Chondrocyte (in vitro differentiated cells): ENCODE measurements at regions not wholly inside any gene's neighbourhood (a gene's known extent, or its start where the extent isn't known, plus 50 kb on each side); places are given as distances from the start of the nearest gene placed in this dataset.
A peak's percentile ranks its signal among the peaks of the same experiment; 100 is the strongest.

ENCODE experiments used
- DNase-seq: peaks from one replicate; pipeline ENCODE4 v3.0.0; 2021; ENCODE audit warnings: mixed read lengths, low spot score
- H3K27ac Mint-ChIP-seq: one replicate; pipeline ENCODE4 v1.8.0; 2021; ENCODE audit warnings: mild to moderate bottlenecking, moderate library complexity, mixed read lengths; ENCODE audit not compliant: unreplicated experiment
- H3K27me3 Mint-ChIP-seq: 2 replicates; pipeline ENCODE4 v1.8.0; 2021; ENCODE audit warnings: low read depth, mixed read lengths
- H3K36me3 Mint-ChIP-seq: 2 replicates; pipeline ENCODE4 v1.8.0; 2021; ENCODE audit warnings: low read depth, mixed read lengths
- H3K4me1 Mint-ChIP-seq: 2 replicates; pipeline ENCODE4 v1.8.0; 2021; ENCODE audit warnings: low read depth, mild to moderate bottlenecking, mixed read lengths
- H3K4me3 Mint-ChIP-seq: one replicate; pipeline ENCODE4 v1.8.0; 2021; ENCODE audit warnings: mild to moderate bottlenecking, moderate library complexity, mixed read lengths; ENCODE audit not compliant: unreplicated experiment
- H3K9me3 Mint-ChIP-seq: 2 replicates; pipeline ENCODE4 v1.8.0; 2021; ENCODE audit warnings: low read depth, mixed read lengths
- CTCF ChIP-seq: fragments of 200-600 bp; sonication (generic); IDR thresholded peaks from 2 replicates; pipeline ENCODE4 v1.5.0; 2021; ENCODE audit warnings: antibody characterized with exemption, mild to moderate bottlenecking, moderate library complexity

- Mint-ChIP-seq H3K9me3 (peaks cover 3% of the 10 kb centered on the region), H3K4me1 (peaks cover 14% of the 10 kb centered on the region), H3K36me3 (peaks cover 3% of the 10 kb centered on the region), H3K27me3 (peaks cover 16% of the 10 kb centered on the region), H3K4me3 (peak overlapping the region; percentile 64), H3K27ac (peak overlapping the region; percentile 71)
- no peak for TF ChIP-seq CTCF
- DNase-seq: no peak
Measured at GRCh38 chr16:54373534-54374520, 87.2 kb upstream of the IRX3 start.

DNA sequence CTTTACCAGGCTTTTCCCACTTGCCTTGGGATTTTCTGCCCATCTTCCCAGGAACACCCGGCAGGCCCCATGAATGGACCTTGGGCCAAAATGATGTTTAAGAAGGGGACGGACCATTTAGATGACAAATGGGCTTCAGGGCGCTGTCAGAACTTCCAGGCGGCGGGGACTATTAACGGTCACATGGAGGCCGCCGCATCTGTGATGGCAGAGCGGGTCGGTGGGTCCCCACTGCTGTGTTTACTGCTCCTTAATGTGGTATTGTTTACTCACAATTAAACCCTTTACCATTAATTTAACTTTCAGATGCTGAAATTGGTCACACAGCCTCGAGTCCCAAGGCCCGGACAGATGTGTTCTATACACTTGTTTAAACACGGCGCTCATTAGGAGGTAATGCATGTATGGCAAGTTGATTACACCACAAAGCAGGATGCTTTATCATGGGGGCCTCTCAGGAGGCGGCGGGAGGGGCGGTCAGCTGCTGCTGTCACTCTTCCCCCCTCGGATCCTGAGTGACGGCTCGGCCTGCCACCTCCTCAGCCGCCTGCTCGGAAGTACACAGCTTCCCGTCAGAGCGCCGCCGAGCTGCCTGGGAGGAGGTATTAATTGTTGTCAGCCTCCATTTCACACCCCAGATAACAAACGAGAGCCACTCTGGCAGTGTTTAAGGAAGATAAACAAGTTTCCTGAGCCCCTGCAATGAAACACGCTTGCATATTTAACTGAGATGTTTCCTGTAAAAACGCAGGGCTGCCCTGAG lies 83.9 kb upstream of the IRX3 start:
- no peak overlapping the region for H3K27ac Mint-ChIP-seq
- no peaks in the 10 kb centered on the region for H3K36me3 Mint-ChIP-seq
- H3K9me3 Mint-ChIP-seq: no peaks in the 10 kb centered on the region
- no peak for DNase-seq
- no peak overlapping the region for H3K4me3 Mint-ChIP-seq
- peaks cover 14% of the 10 kb centered on the region for H3K4me1 Mint-ChIP-seq
- peaks cover 10% of the 10 kb centered on the region for H3K27me3 Mint-ChIP-seq
- TF ChIP-seq CTCF: no peak

GRCh38 chr16:54369861-54370260 lies 83.3 kb upstream of the IRX3 start:
- Mint-ChIP-seq H3K9me3 (no peaks in the 10 kb centered on the region), H3K36me3 (no peaks in the 10 kb centered on the region), H3K4me1 (peaks cover 14% of the 10 kb centered on the region), H3K27ac (no peak overlapping the region), H3K4me3 (no peak overlapping the region), H3K27me3 (peaks cover 9% of the 10 kb centered on the region)
- TF ChIP-seq CTCF: no peak
- DNase-seq: no peak

DNA sequence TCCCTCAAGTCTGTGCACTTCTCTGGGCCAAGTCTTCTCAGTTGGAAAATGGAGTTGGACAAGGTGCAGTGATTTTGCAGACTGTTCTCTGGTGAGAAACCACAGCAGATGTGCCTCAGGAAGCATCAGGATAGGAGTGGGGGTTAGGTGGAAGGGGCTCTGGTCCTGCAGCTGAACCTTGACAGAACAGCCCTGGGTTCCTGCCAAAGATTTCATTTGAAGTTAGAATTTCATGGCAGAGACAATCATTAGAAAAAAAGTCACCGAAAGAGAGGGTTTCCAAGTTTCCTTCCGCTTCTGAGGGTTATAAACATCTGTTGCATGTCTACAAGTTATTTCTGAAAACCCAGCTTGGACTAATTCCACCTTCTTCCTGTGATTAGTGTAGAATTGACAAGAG lies 80.4 kb upstream of the IRX3 start:
- Mint-ChIP-seq H3K4me3 (no peak overlapping the region), H3K4me1 (no peaks in the 10 kb centered on the region), H3K27ac (no peak overlapping the region), H3K36me3 (no peaks in the 10 kb centered on the region), H3K27me3 (peaks cover 19% of the 10 kb centered on the region), H3K9me3 (no peaks in the 10 kb centered on the region)
- no peak for DNase-seq
- TF ChIP-seq CTCF: no peak

DNA sequence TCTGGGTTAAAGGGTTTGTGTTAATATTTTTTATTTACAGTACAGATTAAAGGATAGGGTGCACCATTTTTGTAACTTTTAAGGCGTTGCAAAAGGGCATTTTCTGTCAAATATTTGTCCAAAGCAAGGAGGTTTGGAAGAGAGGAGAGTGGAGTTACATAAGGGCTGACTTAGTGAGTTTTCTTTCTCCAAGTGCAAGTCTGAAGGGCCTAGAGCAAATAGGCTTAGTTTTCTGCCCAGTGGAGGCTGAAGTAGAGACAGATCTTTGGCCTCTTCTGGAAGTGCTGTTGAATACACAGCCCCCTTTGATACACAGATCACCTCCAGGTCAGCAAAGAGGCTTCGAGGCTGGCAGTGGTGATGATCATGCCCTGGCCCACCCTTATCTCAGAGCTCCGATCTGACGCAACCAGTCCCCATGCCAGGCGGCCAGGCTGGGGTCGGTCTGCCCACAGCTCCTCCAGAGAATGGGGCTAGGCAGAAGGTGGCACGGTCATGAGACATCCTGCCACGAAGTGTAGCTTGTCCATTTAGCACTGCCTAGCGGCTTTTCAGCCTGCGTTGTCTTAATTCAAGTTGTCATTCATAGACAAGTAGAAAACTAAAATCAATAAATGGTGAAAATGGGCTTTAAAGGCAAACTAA lies 79.5 kb upstream of the IRX3 start:
- Mint-ChIP-seq H3K27ac (no peak overlapping the region), H3K36me3 (peaks cover 1% of the 10 kb centered on the region), H3K4me1 (no peaks in the 10 kb centered on the region), H3K4me3 (no peak overlapping the region), H3K27me3 (peaks cover 27% of the 10 kb centered on the region), H3K9me3 (no peaks in the 10 kb centered on the region)
- no peak for DNase-seq
- TF ChIP-seq CTCF: no peak
